ENCODE measurements at regions not wholly inside any gene's neighbourhood (a gene's known extent, or its start where the extent isn't known, plus 50 kb on each side); places are given as distances from the start of the nearest gene placed in this dataset.

- no peak overlapping the region for H2AFZ ChIP-seq (ENCODE audit: low read depth, low read length)
- no peaks in the 10 kb centered on the region for H3K27me3 Mint-ChIP-seq (ENCODE audit: low read depth, unreplicated experiment)
- no peaks in the 10 kb centered on the region for H3K4me1 Mint-ChIP-seq (ENCODE audit: low read depth, unreplicated experiment)
- no peak for TF ChIP-seq EZH2 (IDR thresholded peaks at IDR 0.05; ENCODE audit: insufficient read depth, low read length)
- TF ChIP-seq CTCF (IDR thresholded peaks at IDR 0.05; ENCODE audit: insufficient read depth, low read depth, low read length), result no peak
- no peak overlapping the region for H3K4me3 Mint-ChIP-seq (ENCODE audit: unreplicated experiment)
- H3K4me2 ChIP-seq (ENCODE audit: low read length), result no peak overlapping the region
- no peak overlapping the region for H3K27ac Mint-ChIP-seq (ENCODE audit: unreplicated experiment)
- H3K36me3 ChIP-seq (ENCODE audit: insufficient read depth, low read length), result no peaks in the 10 kb centered on the region
- FAIRE-seq, result no peak
- H3K36me3 Mint-ChIP-seq (ENCODE audit: low read depth, unreplicated experiment), result no peaks in the 10 kb centered on the region
- no peaks in the 10 kb centered on the region for H3K9me3 ChIP-seq (ENCODE audit: insufficient read depth, low read depth, low read length)
- H3K27ac ChIP-seq (ENCODE audit: low read depth, low read length), result no peak overlapping the region
- H3K79me2 ChIP-seq (ENCODE audit: insufficient read depth, low read length), result no peaks in the 10 kb centered on the region
- no peaks in the 10 kb centered on the region for H3K9me3 Mint-ChIP-seq (ENCODE audit: unreplicated experiment)
- no peaks in the 10 kb centered on the region for H3K4me1 ChIP-seq (ENCODE audit: insufficient read depth, low read length)
- no peaks in the 10 kb centered on the region for H3K27me3 ChIP-seq (ENCODE audit: insufficient read depth, low read length)
- no peak overlapping the region for H3K9ac ChIP-seq (ENCODE audit: low read length)
- H3K4me3 ChIP-seq (ENCODE audit: insufficient read depth, low read depth, low read length), result no peak overlapping the region
- H4K20me1 ChIP-seq (ENCODE audit: insufficient read depth, low read length), result no peaks in the 10 kb centered on the region
- DNase-seq (ENCODE audit: low read depth), result peak; percentile 14
These were observed 788.0 kb upstream of the ATXN8OS start for GRCh38 chr13:69319656-69320055.

- no peaks in the 10 kb centered on the region for H3K36me3 ChIP-seq (ENCODE audit: insufficient read depth, low read length)
- DNase-seq (ENCODE audit: low read depth) (no peak), FAIRE-seq (no peak)
- no peaks in the 10 kb centered on the region for H3K4me1 ChIP-seq (ENCODE audit: insufficient read depth, low read length)
- H3K27me3 ChIP-seq (ENCODE audit: insufficient read depth, low read length), result no peaks in the 10 kb centered on the region
- no peak overlapping the region for H3K27ac Mint-ChIP-seq (ENCODE audit: unreplicated experiment)
- H3K4me3 ChIP-seq (ENCODE audit: insufficient read depth, low read depth, low read length), result no peak overlapping the region
- H3K4me1 Mint-ChIP-seq (ENCODE audit: low read depth, unreplicated experiment), result no peaks in the 10 kb centered on the region
- no peak overlapping the region for H3K4me2 ChIP-seq (ENCODE audit: low read length)
- H3K27me3 Mint-ChIP-seq (ENCODE audit: low read depth, unreplicated experiment), result no peaks in the 10 kb centered on the region
- no peak overlapping the region for H2AFZ ChIP-seq (ENCODE audit: low read depth, low read length)
- no peak overlapping the region for H3K4me3 Mint-ChIP-seq (ENCODE audit: unreplicated experiment)
- H3K27ac ChIP-seq (ENCODE audit: low read depth, low read length), result no peak overlapping the region
- H3K79me2 ChIP-seq (ENCODE audit: insufficient read depth, low read length), result no peaks in the 10 kb centered on the region
- no peaks in the 10 kb centered on the region for H4K20me1 ChIP-seq (ENCODE audit: insufficient read depth, low read length)
- no peak overlapping the region for H3K9ac ChIP-seq (ENCODE audit: low read length)
- H3K36me3 Mint-ChIP-seq (ENCODE audit: low read depth, unreplicated experiment), result no peaks in the 10 kb centered on the region
- no peak for TF ChIP-seq EZH2 (IDR thresholded peaks at IDR 0.05; ENCODE audit: insufficient read depth, low read length)
- TF ChIP-seq CTCF (IDR thresholded peaks at IDR 0.05; ENCODE audit: insufficient read depth, low read depth, low read length), result no peak
- H3K9me3 Mint-ChIP-seq (ENCODE audit: unreplicated experiment), result no peaks in the 10 kb centered on the region
- H3K9me3 ChIP-seq (ENCODE audit: insufficient read depth, low read depth, low read length), result no peaks in the 10 kb centered on the region
These were observed 792.6 kb upstream of the ATXN8OS start for GRCh38 chr13:69315039-69315438.

- Histone ChIP-seq H3K4me3 (ENCODE audit: insufficient read depth, low read depth, low read length) (no peak overlapping the region), H2AFZ (ENCODE audit: low read depth, low read length) (no peak overlapping the region), H3K9ac (ENCODE audit: low read length) (no peak overlapping the region), H3K27me3 (ENCODE audit: insufficient read depth, low read length) (no peaks in the 10 kb centered on the region), H3K79me2 (ENCODE audit: insufficient read depth, low read length) (no peaks in the 10 kb centered on the region), H3K36me3 (ENCODE audit: insufficient read depth, low read length) (no peaks in the 10 kb centered on the region), H4K20me1 (ENCODE audit: insufficient read depth, low read length) (no peaks in the 10 kb centered on the region), H3K4me1 (ENCODE audit: insufficient read depth, low read length) (no peaks in the 10 kb centered on the region), H3K27ac (ENCODE audit: low read depth, low read length) (no peak overlapping the region), H3K9me3 (ENCODE audit: insufficient read depth, low read depth, low read length) (no peaks in the 10 kb centered on the region), H3K4me2 (ENCODE audit: low read length) (no peak overlapping the region)
- FAIRE-seq (no peak), DNase-seq (ENCODE audit: low read depth) (no peak)
- no peaks in the 10 kb centered on the region for H3K9me3 Mint-ChIP-seq (ENCODE audit: unreplicated experiment)
- TF ChIP-seq EZH2 (IDR thresholded peaks at IDR 0.05; ENCODE audit: insufficient read depth, low read length), result no peak
- TF ChIP-seq CTCF (IDR thresholded peaks at IDR 0.05; ENCODE audit: insufficient read depth, low read depth, low read length), result no peak
- H3K36me3 Mint-ChIP-seq (ENCODE audit: low read depth, unreplicated experiment), result no peaks in the 10 kb centered on the region
- H3K27ac Mint-ChIP-seq (ENCODE audit: unreplicated experiment), result no peak overlapping the region
- no peaks in the 10 kb centered on the region for H3K27me3 Mint-ChIP-seq (ENCODE audit: low read depth, unreplicated experiment)
- H3K4me1 Mint-ChIP-seq (ENCODE audit: low read depth, unreplicated experiment), result no peaks in the 10 kb centered on the region
- no peak overlapping the region for H3K4me3 Mint-ChIP-seq (ENCODE audit: unreplicated experiment)
These were observed 800.9 kb upstream of the ATXN8OS start for GRCh38 chr13:69306766-69307165.
